ENCODE measurements at regions not wholly inside any gene's neighbourhood (a gene's known extent, or its start where the extent isn't known, plus 50 kb on each side); places are given as distances from the start of the nearest gene placed in this dataset.

- H3K9me1 ChIP-seq (ENCODE audit: control insufficient read depth, insufficient read depth, low read length), result no peaks in the 10 kb centered on the region
- no peak overlapping the region for H3K27ac ChIP-seq (ENCODE audit: extremely low read depth, low read depth, low read length)
- BruUV-seq (replicated peaks), result no TSS peak
- no peak for FAIRE-seq
- H2AFZ ChIP-seq (ENCODE audit: low read depth, low read length), result no peak overlapping the region
- ChIA-PET CTCF (ENCODE audit: low intra/inter-chr PET ratio) (no interaction called here), POLR2A (interaction anchor here (0.7 to 1.6 kb wide), 4 partner anchors 10 to 456 kb away, joined by 4 to 5 read pairs (median 4); no protein-coding TSS in a partner anchor)
- intact Hi-C loops (cut with micrococcal nuclease), result no loop called here
- in situ Hi-C loops (cut with MboI), result no loop called here
- no peaks in the 10 kb centered on the region for H3K79me2 ChIP-seq (ENCODE audit: control insufficient read depth, insufficient read depth, low read length)
- no peaks in the 10 kb centered on the region for H3K9me3 ChIP-seq (replicated peaks; ENCODE audit: control insufficient read depth, insufficient read depth, low read depth, low read length)
- ATAC-seq, result no peak
- WGBS (ENCODE audit: insufficient coverage, low coverage, missing lambda C conversion rate), result 23% methylated on average over 4 of the region's 4 CpGs
- no peak for DNase-seq (ENCODE audit: extremely low read depth in 1 of 4, low spot score in 3 of 4)
- peaks cover 0 to 2% of the 10 kb centered on the region in 2 experiments; a peak in 2 of 5 replicates for H3K27me3 ChIP-seq (ENCODE audit: control insufficient read depth in 2 of 2, insufficient read depth in 2 of 2, low read length in 2 of 2)
- no peak overlapping the region for H3K9ac ChIP-seq (ENCODE audit: insufficient read depth in 1 of 2, low read depth in 2 of 2, low read length in 2 of 2)
- H4K20me1 ChIP-seq (replicated peaks; ENCODE audit: control insufficient read depth, insufficient read depth, low read length), result no peaks in the 10 kb centered on the region
- TF ChIP-seq NBN (IDR thresholded peaks at IDR 0.05; ENCODE audit: low read depth) (no peak), SETDB1 (IDR thresholded peaks at IDR 0.05; ENCODE audit: low read length) (no peak), GMEB1 (CRISPR knock-in tag; IDR thresholded peaks at IDR 0.05) (no peak), TFAM (CRISPR knock-in tag; conservative IDR thresholded peaks at IDR 0.05) (no peak), TRIM25 (IDR thresholded peaks at IDR 0.05; ENCODE audit: borderline replicate concordance) (no peak), CBX8 (IDR thresholded peaks at IDR 0.05; ENCODE audit: borderline replicate concordance, extremely low read depth, low read depth, low read length, poor library complexity, severe bottlenecking) (no peak), ETS1 (conservative IDR thresholded peaks at IDR 0.05; ENCODE audit: control insufficient read depth, low read depth, low read length) (no peak), CBFA2T2 (conservative IDR thresholded peaks at IDR 0.05) (no peak), RCOR1 (IDR thresholded peaks at IDR 0.05; ENCODE audit: borderline replicate concordance in 1 of 2, low read depth in 2 of 2, low read length in 2 of 2) (no peak)
- H3K4me2 ChIP-seq (ENCODE audit: insufficient read depth, low read length), result no peak overlapping the region
- peaks cover 0 to 10% of the 10 kb centered on the region in 2 experiments; a peak in 3 of 5 replicates for H3K4me1 ChIP-seq (replicated peaks in 1 of 2; ENCODE audit: control insufficient read depth in 2 of 2, insufficient read depth in 2 of 2, low read length in 2 of 2)
- H3K36me3 ChIP-seq (ENCODE audit: control insufficient read depth, insufficient read depth, low read length), result no peaks in the 10 kb centered on the region
- H3K4me3 ChIP-seq, result no peak overlapping the region
These were observed 309.8 kb upstream of the SGK1 start for GRCh38 chr6:134627707-134628106.
